ENCODE measurements at regions not wholly inside any gene's neighbourhood (a gene's known extent, or its start where the extent isn't known, plus 50 kb on each side); places are given as distances from the start of the nearest gene placed in this dataset.

- Histone ChIP-seq H3K4me2 (ENCODE audit: low read length) (no peak overlapping the region), H3K79me2 (ENCODE audit: control insufficient read depth, low read length) (no peaks in the 10 kb centered on the region), H3K4me3 (ENCODE audit: low read length) (no peak overlapping the region), H3K36me3 (ENCODE audit: control insufficient read depth, low read length) (no peaks in the 10 kb centered on the region), H3K27me3 (ENCODE audit: control insufficient read depth, low read length) (peaks cover 6% of the 10 kb centered on the region; the same call in 1 of the 2 replicates), H3K27ac (ENCODE audit: low read depth, low read length) (no peak overlapping the region), H3K9me2 (replicated peaks; ENCODE audit: control insufficient read depth, low read length) (no peaks in the 10 kb centered on the region), H3F3A (ENCODE audit: control insufficient read depth, insufficient read depth) (no peaks in the 10 kb centered on the region), H3K4me1 (ENCODE audit: control insufficient read depth, low read length) (no peaks in the 10 kb centered on the region), H4K20me1 (ENCODE audit: control insufficient read depth, insufficient read depth, low read depth, low read length) (no peaks in the 10 kb centered on the region), H3K9me3 (ENCODE audit: control insufficient read depth, insufficient read depth, low read length) (no peaks in the 10 kb centered on the region)
- no peak for TF ChIP-seq EZH2phosphoT487 (IDR thresholded peaks at IDR 0.05; ENCODE audit: borderline replicate concordance, low read length)
- no peak for TF ChIP-seq CTCF (IDR thresholded peaks at IDR 0.05; ENCODE audit: low read depth, low read length, poor library complexity, severe bottlenecking)
Observed at GRCh38 chr4:174117445-174117844, 166.0 kb downstream of the FBXO8 start.

GRCh38 chr4:174116021-174116420 is 167.4 kb downstream of the FBXO8 start:
- no peak overlapping the region for H3K4me2 ChIP-seq (ENCODE audit: low read length)
- no peaks in the 10 kb centered on the region for H3K79me2 ChIP-seq (ENCODE audit: control insufficient read depth, low read length)
- no peaks in the 10 kb centered on the region for H3K9me2 ChIP-seq (replicated peaks; ENCODE audit: control insufficient read depth, low read length)
- no peaks in the 10 kb centered on the region for H4K20me1 ChIP-seq (ENCODE audit: control insufficient read depth, insufficient read depth, low read depth, low read length)
- H3K4me1 ChIP-seq (ENCODE audit: control insufficient read depth, low read length), result no peaks in the 10 kb centered on the region
- H3K4me3 ChIP-seq (ENCODE audit: low read length), result no peak overlapping the region
- H3F3A ChIP-seq (ENCODE audit: control insufficient read depth, insufficient read depth), result no peaks in the 10 kb centered on the region
- H3K36me3 ChIP-seq (ENCODE audit: control insufficient read depth, low read length), result no peaks in the 10 kb centered on the region
- TF ChIP-seq CTCF (IDR thresholded peaks at IDR 0.05; ENCODE audit: low read depth, low read length, poor library complexity, severe bottlenecking) (no peak), EZH2phosphoT487 (IDR thresholded peaks at IDR 0.05; ENCODE audit: borderline replicate concordance, low read length) (no peak)
- peaks cover 5% of the 10 kb centered on the region; the same call in 1 of the 2 replicates for H3K27me3 ChIP-seq (ENCODE audit: control insufficient read depth, low read length)
- no peaks in the 10 kb centered on the region for H3K9me3 ChIP-seq (ENCODE audit: control insufficient read depth, insufficient read depth, low read length)
- no peak overlapping the region for H3K27ac ChIP-seq (ENCODE audit: low read depth, low read length)

- TF ChIP-seq CTCF (IDR thresholded peaks at IDR 0.05; ENCODE audit: low read depth, low read length, poor library complexity, severe bottlenecking) (no peak), EZH2phosphoT487 (IDR thresholded peaks at IDR 0.05; ENCODE audit: borderline replicate concordance, low read length) (no peak)
- H3K36me3 ChIP-seq (ENCODE audit: control insufficient read depth, low read length), result no peaks in the 10 kb centered on the region
- H3K27ac ChIP-seq (ENCODE audit: low read depth, low read length), result no peak overlapping the region
- H3K9me3 ChIP-seq (ENCODE audit: control insufficient read depth, insufficient read depth, low read length), result no peaks in the 10 kb centered on the region
- peaks cover 4% of the 10 kb centered on the region; the same call in 1 of the 2 replicates for H3K27me3 ChIP-seq (ENCODE audit: control insufficient read depth, low read length)
- no peaks in the 10 kb centered on the region for H3K4me1 ChIP-seq (ENCODE audit: control insufficient read depth, low read length)
- no peak overlapping the region for H3K4me3 ChIP-seq (ENCODE audit: low read length)
- no peak overlapping the region for H3K4me2 ChIP-seq (ENCODE audit: low read length)
- no peaks in the 10 kb centered on the region for H3F3A ChIP-seq (ENCODE audit: control insufficient read depth, insufficient read depth)
- H3K9me2 ChIP-seq (replicated peaks; ENCODE audit: control insufficient read depth, low read length), result no peaks in the 10 kb centered on the region
- no peaks in the 10 kb centered on the region for H3K79me2 ChIP-seq (ENCODE audit: control insufficient read depth, low read length)
- H4K20me1 ChIP-seq (ENCODE audit: control insufficient read depth, insufficient read depth, low read depth, low read length), result no peaks in the 10 kb centered on the region
Observed at GRCh38 chr4:174111422-174111821, 172.0 kb downstream of the FBXO8 start.
